B cell (primary cell): ENCODE measurements at regions not wholly inside any gene's neighbourhood (a gene's known extent, or its start where the extent isn't known, plus 50 kb on each side); places are given as distances from the start of the nearest gene placed in this dataset.

Experiments
- ATAC-seq: fragments of 200-7000 bp; cut with Tn5 transposase; one replicate; pipeline ENCODE4 v1.10.0; 2021; ENCODE audit warnings: low read depth, mild to moderate bottlenecking, moderate number of reproducible peaks, moderate library complexity
- CTCF ChIA-PET: fragments of 350-600 bp; sonication (Branson Sonifier 250); formaldehyde crosslinking; loops from one replicate; lab custom pipeline; 2021; ENCODE audit warnings: antibody characterized with exemption, inconsistent platforms; lab: Charles Lee
- POLR2A ChIA-PET: fragments of 350-600 bp; sonication (Branson Sonifier 250); formaldehyde crosslinking; loops from one replicate; lab custom pipeline; 2021; ENCODE audit warnings: antibody characterized with exemption; lab: Charles Lee
- DNase-seq: peaks from one replicate; pipeline ENCODE4 v3.0.0; 2013
- H2AFZ ChIP-seq: 2 replicates; pipeline ENCODE4 v1.6.1; 2012; ENCODE audit warnings: mild to moderate bottlenecking, low read depth, low read length; ENCODE audit not compliant: insufficient read depth, poor library complexity, severe bottlenecking
- H3K27ac ChIP-seq, 2 donors: 1 replicate in 1 of 2; 2 replicates in 1 of 2; pipeline ENCODE4 v1.5.1; 2012 to 2013; ENCODE audit warnings: low read length in 2 of 2, mild to moderate bottlenecking in 2 of 2, moderate library complexity in 1 of 2
- H3K27me3 ChIP-seq, 4 experiments: fragments of 200-600 bp in 1 of 4; sonication (generic) in 1 of 4; replicated peaks in 1 of 4; 1 replicate in 2 of 4; 2 replicates in 2 of 4; pipeline versions ENCODE4 v1.6.1 to v1.7.0; 2013 to 2016; ENCODE audit warnings: low read length in 3 of 4, mild to moderate bottlenecking in 2 of 4, mixed read lengths in 1 of 4, moderate library complexity in 1 of 4; ENCODE audit not compliant: insufficient read depth in 4 of 4, control insufficient read depth in 3 of 4; ENCODE audit errors: control extremely low read depth in 1 of 4
- H3K36me3 ChIP-seq, 2 experiments: replicated peaks in 1 of 2; 1 replicate in 1 of 2; 2 replicates in 1 of 2; pipeline versions ENCODE4 v1.6.1 to v1.7.1; 2013; ENCODE audit warnings: low read length in 1 of 2; ENCODE audit not compliant: insufficient read depth in 2 of 2, control insufficient read depth in 1 of 2; ENCODE audit errors: control extremely low read depth in 1 of 2, extremely low read depth in 1 of 2
- H3K4me1 ChIP-seq, 2 donors: fragments of 200-600 bp in 1 of 2; sonication (generic) in 1 of 2; 1 replicate in 1 of 2; 2 replicates in 1 of 2; pipeline versions ENCODE4 v1.5.1 to v1.6.1; 2013 to 2017; ENCODE audit warnings: low read length in 2 of 2; ENCODE audit not compliant: control insufficient read depth in 2 of 2, insufficient read depth in 2 of 2
- H3K4me2 ChIP-seq: replicated peaks from 2 replicates; pipeline ENCODE3; 2012; ENCODE audit warnings: mild to moderate bottlenecking, low read depth, low read length; ENCODE audit not compliant: poor library complexity, severe bottlenecking
- H3K4me3 ChIP-seq, 5 experiments: fragments of 200-600 bp in 1 of 5; sonication (generic) in 1 of 5; 1 replicate in 3 of 5; 2 replicates in 2 of 5; pipeline versions ENCODE4 v1.5.1 to v1.7.0; 2011 to 2016; ENCODE audit warnings: low read length in 4 of 5, mild to moderate bottlenecking in 4 of 5, low read depth in 2 of 5, control low read depth in 1 of 5, moderate library complexity in 1 of 5; ENCODE audit not compliant: insufficient read depth in 1 of 5; ENCODE audit errors: control extremely low read depth in 1 of 5, extremely low read depth in 1 of 5
- H3K79me2 ChIP-seq: fragments of 200-600 bp; sonication (generic); one replicate; pipeline ENCODE4 v1.6.0; 2016; ENCODE audit warnings: low read length; ENCODE audit not compliant: control insufficient read depth, insufficient read depth
- H3K9ac ChIP-seq: fragments of 200-600 bp; sonication (generic); 2 replicates; pipeline ENCODE4 v1.6.1; 2017; ENCODE audit warnings: mild to moderate bottlenecking, low read length, moderate library complexity
- H3K9me3 ChIP-seq, 3 donors: one replicate each; pipeline versions ENCODE4 v1.6.1 to v1.7.1; 2013; ENCODE audit warnings: low read length in 2 of 3; ENCODE audit not compliant: control insufficient read depth in 2 of 3, insufficient read depth in 1 of 3; ENCODE audit errors: control extremely low read depth in 1 of 3
- H4K20me1 ChIP-seq: 2 replicates; pipeline ENCODE4 v1.6.0; 2012; ENCODE audit warnings: mild to moderate bottlenecking, low read length; ENCODE audit not compliant: insufficient read depth, control insufficient read depth, poor library complexity, severe bottlenecking
- H3K27ac Mint-ChIP-seq: one replicate; pipeline ENCODE4 v1.8.0; 2021; ENCODE audit warnings: mixed read lengths
- H3K27me3 Mint-ChIP-seq: one replicate; pipeline ENCODE4 v1.8.0; 2021; ENCODE audit warnings: mixed read lengths
- H3K4me1 Mint-ChIP-seq: one replicate; pipeline ENCODE4 v1.8.0; 2021; ENCODE audit warnings: mixed read lengths
- H3K4me3 Mint-ChIP-seq: one replicate; pipeline ENCODE4 v1.8.0; 2021; ENCODE audit warnings: mixed read lengths
- H3K9me3 Mint-ChIP-seq: one replicate; pipeline ENCODE4 v1.8.0; 2022; ENCODE audit warnings: mixed read lengths; ENCODE audit not compliant: insufficient read depth
- EZH2 ChIP-seq: IDR thresholded peaks from 2 replicates; pipeline ENCODE4 v1.6.1; 2012; ENCODE audit warnings: borderline replicate concordance, low read depth, mild to moderate bottlenecking, moderate library complexity, low read length; ENCODE audit not compliant: insufficient read depth, poor library complexity, severe bottlenecking
- WGBS: methylation state at CpG from one replicate; pipeline ENCODE4 v1.1.5; 2013; ENCODE audit warnings: missing lambda C conversion rate; ENCODE audit not compliant: insufficient coverage; 5-methylcytosine and 5-hydroxymethylcytosine counted together
- intact Hi-C: fragments of 100-400 bp; cut with micrococcal nuclease; formaldehyde crosslinking; loops from one replicate; pipeline ENCODE4 v1.10.0; 2022
- TF ChIP-seq, protein P1 (sequence below): fragments of 200-600 bp; IDR thresholded peaks from one replicate; pipeline ENCODE4 v1.8.0; 2022; ENCODE audit warnings: antibody characterized with exemption, mild to moderate bottlenecking

DNA sequence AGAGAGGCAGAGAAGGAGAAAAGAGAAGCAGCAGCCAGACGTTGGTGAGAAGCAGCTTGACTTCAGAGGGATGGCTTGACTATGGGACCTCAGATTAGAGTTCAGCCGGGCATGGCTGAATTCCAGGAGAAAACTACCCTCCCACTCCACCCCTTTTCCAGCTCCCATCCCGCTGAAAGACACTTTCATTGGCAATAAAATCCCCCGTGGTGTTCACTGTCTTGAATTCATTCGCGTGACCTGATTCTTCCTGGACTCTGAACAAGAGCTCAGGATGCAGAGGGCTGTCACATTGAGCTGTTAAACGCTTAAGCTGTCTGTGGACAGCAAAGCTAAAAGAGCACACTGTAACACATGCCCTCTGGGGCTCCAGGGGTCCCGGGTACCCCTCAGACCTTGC is 1575.3 kb upstream of the AGA start:
- H3K4me1 ChIP-seq, result no peaks in the 10 kb centered on the region
- H4K20me1 ChIP-seq, result no peaks in the 10 kb centered on the region
- Mint-ChIP-seq H3K4me1 (no peaks in the 10 kb centered on the region), H3K4me3 (no peak overlapping the region), H3K9me3 (no peaks in the 10 kb centered on the region), H3K27me3 (no peaks in the 10 kb centered on the region), H3K27ac (no peak overlapping the region)
- ChIA-PET POLR2A (no interaction called here), CTCF (no interaction called here)
- H3K9ac ChIP-seq, result no peak overlapping the region
- no peak overlapping the region for H3K4me2 ChIP-seq
- TF ChIP-seq, protein P1, sequence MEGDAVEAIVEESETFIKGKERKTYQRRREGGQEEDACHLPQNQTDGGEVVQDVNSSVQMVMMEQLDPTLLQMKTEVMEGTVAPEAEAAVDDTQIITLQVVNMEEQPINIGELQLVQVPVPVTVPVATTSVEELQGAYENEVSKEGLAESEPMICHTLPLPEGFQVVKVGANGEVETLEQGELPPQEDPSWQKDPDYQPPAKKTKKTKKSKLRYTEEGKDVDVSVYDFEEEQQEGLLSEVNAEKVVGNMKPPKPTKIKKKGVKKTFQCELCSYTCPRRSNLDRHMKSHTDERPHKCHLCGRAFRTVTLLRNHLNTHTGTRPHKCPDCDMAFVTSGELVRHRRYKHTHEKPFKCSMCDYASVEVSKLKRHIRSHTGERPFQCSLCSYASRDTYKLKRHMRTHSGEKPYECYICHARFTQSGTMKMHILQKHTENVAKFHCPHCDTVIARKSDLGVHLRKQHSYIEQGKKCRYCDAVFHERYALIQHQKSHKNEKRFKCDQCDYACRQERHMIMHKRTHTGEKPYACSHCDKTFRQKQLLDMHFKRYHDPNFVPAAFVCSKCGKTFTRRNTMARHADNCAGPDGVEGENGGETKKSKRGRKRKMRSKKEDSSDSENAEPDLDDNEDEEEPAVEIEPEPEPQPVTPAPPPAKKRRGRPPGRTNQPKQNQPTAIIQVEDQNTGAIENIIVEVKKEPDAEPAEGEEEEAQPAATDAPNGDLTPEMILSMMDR, result no peak
- no peak for TF ChIP-seq EZH2
- H3K4me3 ChIP-seq, result no peak overlapping the region
- ATAC-seq (no peak), DNase-seq (no peak)
- no peaks in the 10 kb centered on the region for H3K79me2 ChIP-seq
- peaks cover 0 to 8% (median 1%) of the 10 kb centered on the region in 3 donors for H3K9me3 ChIP-seq
- 91% methylated on average over 8 of the region's 8 CpGs for WGBS
- no peaks in the 10 kb centered on the region for H3K36me3 ChIP-seq
- intact Hi-C loops, result no loop called here
- H2AFZ ChIP-seq, result no peak overlapping the region
- no peak overlapping the region for H3K27ac ChIP-seq
- no peaks in the 10 kb centered on the region for H3K27me3 ChIP-seq

DNA sequence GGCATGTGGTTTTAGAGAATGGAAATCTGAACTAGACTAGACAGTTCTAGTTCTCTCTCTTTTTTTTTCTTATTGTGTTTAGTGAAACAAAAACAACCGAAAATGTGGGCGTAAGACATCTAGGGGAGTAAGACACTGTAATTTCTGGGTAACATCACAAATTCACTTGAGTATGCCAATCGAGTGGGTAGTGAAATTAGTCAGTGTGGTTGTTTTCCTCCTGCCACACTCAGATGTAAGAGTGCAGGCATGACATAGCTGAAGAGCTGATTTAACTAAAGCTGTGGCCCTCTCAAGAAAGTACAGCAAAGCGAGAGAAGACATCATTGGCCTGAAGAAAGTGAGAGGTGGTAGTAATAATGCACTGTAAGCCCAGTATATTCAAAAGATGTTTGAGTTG is 1585.3 kb upstream of the AGA start:
- Histone ChIP-seq H3K36me3 (no peaks in the 10 kb centered on the region), H3K27me3 (no peaks in the 10 kb centered on the region), H3K79me2 (no peaks in the 10 kb centered on the region), H3K4me3 (no peak overlapping the region), H3K4me2 (no peak overlapping the region), H4K20me1 (no peaks in the 10 kb centered on the region), H2AFZ (no peak overlapping the region), H3K9me3 (no peaks in the 10 kb centered on the region), H3K9ac (no peak overlapping the region), H3K27ac (no peak overlapping the region), H3K4me1 (no peaks in the 10 kb centered on the region)
- Mint-ChIP-seq H3K27ac (no peak overlapping the region), H3K27me3 (no peaks in the 10 kb centered on the region), H3K9me3 (peaks cover 8% of the 10 kb centered on the region), H3K4me1 (no peaks in the 10 kb centered on the region), H3K4me3 (no peak overlapping the region)
- intact Hi-C loops, result no loop called here
- CTCF ChIA-PET, result no interaction called here
- POLR2A ChIA-PET, result no interaction called here
- no peak for TF ChIP-seq EZH2
- TF ChIP-seq, protein P1, result no peak
- no peak for DNase-seq
- ATAC-seq, result no peak
- WGBS, result 97% methylated on average over 3 of the region's 4 CpGs
